ENCODE measurements at regions not wholly inside any gene's neighbourhood (a gene's known extent, or its start where the extent isn't known, plus 50 kb on each side); places are given as distances from the start of the nearest gene placed in this dataset.

DNA sequence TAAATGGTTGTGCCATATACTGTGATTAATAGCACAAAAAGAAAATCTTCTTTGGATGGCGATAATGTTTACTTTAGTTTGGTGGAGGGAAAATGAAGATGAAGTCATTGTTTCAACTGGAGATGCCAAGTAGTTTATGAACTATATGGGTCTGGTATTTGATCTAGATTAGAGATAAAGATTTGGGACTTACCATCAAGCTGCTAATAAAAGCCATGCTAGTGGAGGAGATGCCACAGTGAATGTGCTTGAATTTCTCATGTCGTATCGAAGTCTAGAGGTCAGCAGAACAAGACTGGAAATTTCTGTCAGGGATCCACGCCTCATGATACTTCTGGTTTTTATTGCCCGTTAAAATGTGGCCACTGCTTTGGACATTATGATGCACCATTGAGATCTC is 742.0 kb downstream of the NCAM2 start:
- H3K9me3 Mint-ChIP-seq = peaks cover 41% of the 10 kb centered on the region
- H3K27me3 Mint-ChIP-seq (ENCODE audit: low read depth) = no peaks in the 10 kb centered on the region
- no peaks in the 10 kb centered on the region for H3K36me3 Mint-ChIP-seq (ENCODE audit: low read depth)
- intact Hi-C loops (cut with micrococcal nuclease) = no loop called here
- no peak for DNase-seq (ENCODE audit: low spot score)
- H3K27ac Mint-ChIP-seq = no peak overlapping the region
- H3K4me3 Mint-ChIP-seq (ENCODE audit: low read depth) = no peak overlapping the region
- no peaks in the 10 kb centered on the region for H3K4me1 Mint-ChIP-seq (ENCODE audit: low read depth)

DNA sequence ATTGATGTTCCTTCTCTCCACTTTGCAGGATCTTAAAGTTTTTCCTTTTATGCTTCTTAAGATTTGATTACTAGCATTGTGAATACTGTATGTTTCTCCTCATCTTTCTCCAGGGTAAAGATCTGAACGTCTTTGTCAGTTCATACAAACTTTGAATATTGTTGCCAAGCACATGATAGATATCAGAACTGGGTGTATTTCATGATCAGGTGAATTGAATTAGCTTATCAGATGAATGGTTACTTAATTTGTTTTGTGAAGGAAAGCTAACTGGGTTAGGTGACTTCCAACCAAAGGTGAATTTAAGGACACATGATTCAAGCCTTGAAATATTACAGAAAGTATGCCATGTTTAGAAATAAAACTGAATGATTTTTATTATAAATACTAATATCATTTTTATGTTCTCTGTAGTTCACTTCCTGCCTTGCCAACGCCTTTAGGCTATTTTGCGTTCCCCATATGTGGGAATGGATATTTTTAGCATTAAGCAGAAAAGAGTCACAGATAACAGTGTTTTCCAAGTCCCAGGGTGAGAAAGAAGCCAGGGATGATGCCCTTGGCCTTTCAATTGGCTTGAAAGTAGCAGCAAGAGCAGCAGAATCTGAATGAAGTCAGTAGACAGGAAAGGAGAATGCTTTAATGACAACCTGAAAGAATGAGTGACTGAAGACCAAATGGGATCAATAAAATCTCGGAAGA is 752.1 kb downstream of the NCAM2 start:
- DNase-seq (ENCODE audit: low spot score) = no peak
- intact Hi-C loops (cut with micrococcal nuclease) = no loop called here
- H3K36me3 Mint-ChIP-seq (ENCODE audit: low read depth) = no peaks in the 10 kb centered on the region
- H3K9me3 Mint-ChIP-seq = peaks cover 20% of the 10 kb centered on the region
- H3K4me3 Mint-ChIP-seq (ENCODE audit: low read depth) = no peak overlapping the region
- H3K27ac Mint-ChIP-seq = no peak overlapping the region
- H3K4me1 Mint-ChIP-seq (ENCODE audit: low read depth) = no peaks in the 10 kb centered on the region
- no peaks in the 10 kb centered on the region for H3K27me3 Mint-ChIP-seq (ENCODE audit: low read depth)

DNA sequence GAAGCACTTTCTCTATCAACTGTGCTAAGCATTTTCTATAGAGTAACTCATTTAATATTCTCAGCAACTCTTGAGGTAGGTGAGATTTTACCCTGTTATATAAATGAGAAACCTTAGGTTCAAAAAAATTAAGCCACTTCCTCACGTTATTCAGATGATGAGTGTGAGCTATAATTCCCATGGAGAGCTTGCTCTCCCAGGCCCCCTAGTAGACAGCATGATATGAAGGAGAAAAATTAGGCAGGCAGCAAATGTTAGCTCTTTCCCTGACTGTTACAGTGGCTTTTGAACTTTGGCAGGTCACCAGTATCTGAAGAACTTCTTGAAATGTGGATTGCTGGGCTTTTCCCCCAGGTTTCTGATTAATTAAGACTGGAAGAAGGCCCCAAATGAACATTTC is 753.1 kb downstream of the NCAM2 start:
- DNase-seq (ENCODE audit: low spot score) = no peak
- no peaks in the 10 kb centered on the region for H3K4me1 Mint-ChIP-seq (ENCODE audit: low read depth)
- H3K27me3 Mint-ChIP-seq (ENCODE audit: low read depth) = no peaks in the 10 kb centered on the region
- no peaks in the 10 kb centered on the region for H3K36me3 Mint-ChIP-seq (ENCODE audit: low read depth)
- H3K4me3 Mint-ChIP-seq (ENCODE audit: low read depth) = no peak overlapping the region
- intact Hi-C loops (cut with micrococcal nuclease) = no loop called here
- peaks cover 18% of the 10 kb centered on the region for H3K9me3 Mint-ChIP-seq
- no peak overlapping the region for H3K27ac Mint-ChIP-seq

DNA sequence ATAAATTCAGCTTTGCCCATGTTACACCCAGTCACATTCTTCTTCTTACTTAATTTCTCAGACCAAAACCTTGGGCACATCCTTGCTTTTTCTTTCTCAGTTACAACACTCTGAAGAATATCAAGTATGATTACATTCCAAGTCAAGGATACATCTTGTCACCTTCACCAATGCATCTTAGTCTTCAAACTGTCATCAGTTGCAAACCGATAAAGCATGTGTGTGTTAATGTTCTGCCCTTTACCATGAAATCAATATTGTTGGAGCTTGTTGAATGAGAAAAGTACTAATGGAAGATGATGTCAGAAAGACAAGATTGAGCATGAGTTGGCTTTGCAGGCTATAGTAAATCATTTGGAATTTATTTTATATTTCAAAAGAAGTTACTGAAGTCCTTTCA is 764.6 kb downstream of the NCAM2 start:
- Mint-ChIP-seq H3K27ac (no peak overlapping the region), H3K4me3 (ENCODE audit: low read depth) (no peak overlapping the region), H3K36me3 (ENCODE audit: low read depth) (no peaks in the 10 kb centered on the region), H3K4me1 (ENCODE audit: low read depth) (no peaks in the 10 kb centered on the region), H3K9me3 (peaks cover 19% of the 10 kb centered on the region), H3K27me3 (ENCODE audit: low read depth) (no peaks in the 10 kb centered on the region)
- intact Hi-C loops (cut with micrococcal nuclease) = no loop called here
- DNase-seq (ENCODE audit: low spot score) = no peak

DNA sequence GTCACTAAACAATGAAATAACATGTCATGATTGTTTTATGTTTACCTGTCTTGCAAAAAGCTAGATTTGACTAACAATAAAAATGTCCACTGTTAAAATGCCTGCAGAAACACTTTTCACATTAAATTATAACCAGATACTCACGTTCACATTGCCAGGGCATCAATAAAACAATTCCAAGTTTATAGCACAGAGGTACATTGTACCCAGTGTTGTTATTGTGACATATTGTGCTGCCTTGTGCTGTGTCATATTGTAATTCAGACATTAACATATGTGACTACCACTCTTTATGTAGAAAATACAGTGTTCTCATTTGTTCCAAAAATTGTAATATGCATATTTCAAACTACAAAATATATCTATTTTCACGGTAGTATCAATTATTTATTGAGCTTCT is 766.1 kb downstream of the NCAM2 start:
- Mint-ChIP-seq H3K36me3 (ENCODE audit: low read depth) (no peaks in the 10 kb centered on the region), H3K27me3 (ENCODE audit: low read depth) (no peaks in the 10 kb centered on the region)
- DNase-seq (ENCODE audit: low spot score) = no peak

DNA sequence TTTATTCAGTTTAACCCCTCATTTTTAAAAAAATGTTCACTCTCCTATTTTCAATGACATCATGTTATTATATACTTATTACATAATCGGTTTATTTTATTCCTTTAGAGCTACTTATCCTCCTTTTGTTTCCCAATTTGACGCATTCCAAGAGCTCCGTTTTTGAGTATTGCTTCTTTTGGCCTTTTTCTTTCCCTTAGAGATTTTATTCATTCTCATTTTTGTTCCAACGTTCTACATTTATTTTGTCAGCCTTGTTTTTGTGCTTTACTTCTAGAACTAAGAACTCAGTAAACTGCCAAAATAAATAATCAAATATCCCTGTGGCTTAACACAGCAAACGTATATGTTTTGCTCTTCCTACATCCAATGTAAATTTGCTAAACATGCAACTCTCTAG is 769.1 kb downstream of the NCAM2 start:
- Mint-ChIP-seq H3K9me3 (peaks cover 16% of the 10 kb centered on the region), H3K36me3 (ENCODE audit: low read depth) (no peaks in the 10 kb centered on the region), H3K27me3 (ENCODE audit: low read depth) (no peaks in the 10 kb centered on the region), H3K27ac (no peak overlapping the region), H3K4me1 (ENCODE audit: low read depth) (no peaks in the 10 kb centered on the region), H3K4me3 (ENCODE audit: low read depth) (no peak overlapping the region)
- intact Hi-C loops (cut with micrococcal nuclease) = no loop called here
- DNase-seq (ENCODE audit: low spot score) = no peak

More for the DNA sequence above, 766.1 kb downstream of the NCAM2 start:
- no peak overlapping the region for H3K27ac Mint-ChIP-seq
- H3K4me3 Mint-ChIP-seq (ENCODE audit: low read depth) = no peak overlapping the region
- intact Hi-C loops (cut with micrococcal nuclease) = no loop called here
- peaks cover 12% of the 10 kb centered on the region for H3K9me3 Mint-ChIP-seq
- no peaks in the 10 kb centered on the region for H3K4me1 Mint-ChIP-seq (ENCODE audit: low read depth)

DNA sequence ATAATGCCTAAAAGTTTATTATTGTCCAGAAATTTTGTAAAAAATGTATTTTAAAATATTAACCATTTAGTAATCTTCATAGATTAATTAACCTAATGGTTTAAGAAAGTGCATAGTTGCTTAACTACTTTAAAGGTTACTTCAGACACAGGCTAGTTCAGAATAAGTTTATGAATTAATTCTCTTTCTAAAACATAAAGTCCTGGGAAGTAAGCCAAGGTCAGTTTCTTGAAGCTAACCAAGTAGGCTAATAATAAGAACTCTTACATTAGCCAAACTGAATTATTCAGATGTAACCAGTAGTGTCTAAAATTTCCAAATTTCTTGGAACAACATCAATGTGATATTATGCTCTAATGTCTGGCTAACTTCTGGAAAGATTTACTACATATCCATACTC is 790.4 kb downstream of the NCAM2 start:
- intact Hi-C loops (cut with micrococcal nuclease) = no loop called here
- peaks cover 39% of the 10 kb centered on the region for H3K9me3 Mint-ChIP-seq
- H3K27ac Mint-ChIP-seq = no peak overlapping the region
- DNase-seq (ENCODE audit: low spot score) = no peak
- no peaks in the 10 kb centered on the region for H3K4me1 Mint-ChIP-seq (ENCODE audit: low read depth)
- H3K36me3 Mint-ChIP-seq (ENCODE audit: low read depth) = no peaks in the 10 kb centered on the region
- no peaks in the 10 kb centered on the region for H3K27me3 Mint-ChIP-seq (ENCODE audit: low read depth)
- no peak overlapping the region for H3K4me3 Mint-ChIP-seq (ENCODE audit: low read depth)

DNA sequence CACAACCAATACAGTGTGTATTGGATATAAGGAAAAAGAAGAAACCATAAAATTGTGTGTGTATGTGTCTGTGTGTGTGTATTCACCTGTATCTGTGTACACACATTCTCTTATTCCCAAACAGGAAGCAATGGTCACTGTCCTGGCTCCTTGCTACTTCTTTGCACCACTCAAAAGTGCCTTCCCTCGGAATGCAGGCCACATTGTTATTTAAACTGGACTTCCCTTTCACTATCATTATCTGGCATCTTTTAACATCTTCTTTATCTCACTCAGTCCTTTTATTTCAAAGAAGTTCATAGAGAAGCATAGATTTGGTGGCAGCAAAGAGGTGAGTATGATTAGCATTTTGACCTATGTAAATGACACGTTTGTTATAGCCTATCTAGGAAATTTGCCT is 803.7 kb downstream of the NCAM2 start:
- no peaks in the 10 kb centered on the region for H3K27me3 Mint-ChIP-seq (ENCODE audit: low read depth)
- H3K4me3 Mint-ChIP-seq (ENCODE audit: low read depth) = no peak overlapping the region
- DNase-seq (ENCODE audit: low spot score) = no peak
- H3K27ac Mint-ChIP-seq = no peak overlapping the region
- H3K9me3 Mint-ChIP-seq = peaks cover 37% of the 10 kb centered on the region
- no peaks in the 10 kb centered on the region for H3K4me1 Mint-ChIP-seq (ENCODE audit: low read depth)
- no peaks in the 10 kb centered on the region for H3K36me3 Mint-ChIP-seq (ENCODE audit: low read depth)
- intact Hi-C loops (cut with micrococcal nuclease) = no loop called here

DNA sequence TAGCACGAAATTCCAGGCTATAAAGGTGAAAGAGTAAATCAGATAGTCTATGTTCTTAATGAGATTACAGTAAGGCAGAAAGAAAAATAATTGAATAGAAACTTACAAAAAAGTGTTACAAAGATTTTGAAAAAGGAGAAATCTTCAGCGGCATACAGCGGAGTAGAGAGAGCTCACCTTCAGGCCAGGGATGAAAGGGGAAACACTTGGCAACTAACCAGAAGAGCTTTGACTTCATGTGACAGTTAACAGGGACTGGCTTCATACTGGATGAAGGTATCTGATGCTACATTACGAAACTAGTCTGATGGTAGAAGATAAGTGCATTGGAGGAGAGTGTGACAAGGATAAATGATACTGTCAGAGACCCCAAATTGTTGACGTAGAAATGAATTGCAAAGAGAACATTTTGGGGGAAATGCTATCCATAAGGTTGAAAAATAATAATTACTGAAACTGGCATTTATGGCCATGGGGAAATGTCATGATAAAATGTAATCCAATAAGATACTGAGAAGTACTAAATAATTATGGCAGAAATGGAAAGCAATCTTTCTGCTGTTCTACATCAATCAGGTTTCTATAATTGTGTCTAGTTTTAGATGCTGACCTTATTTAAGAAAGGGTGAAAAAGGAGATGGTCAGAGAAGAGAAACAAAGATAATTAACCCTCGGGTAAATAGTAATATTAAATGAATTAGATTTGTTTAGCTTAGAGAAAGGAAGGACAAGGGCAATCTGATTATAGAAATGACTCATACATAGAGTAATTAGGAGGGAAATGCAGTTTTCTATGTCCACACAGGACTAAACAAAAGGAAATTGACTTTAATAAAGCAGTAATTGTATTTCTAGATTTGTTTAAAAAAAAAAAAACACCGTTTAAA is 808.7 kb downstream of the NCAM2 start:
- Mint-ChIP-seq H3K4me1 (ENCODE audit: low read depth) (no peaks in the 10 kb centered on the region), H3K9me3 (peaks cover 41% of the 10 kb centered on the region), H3K27ac (no peak overlapping the region), H3K4me3 (ENCODE audit: low read depth) (no peak overlapping the region), H3K27me3 (ENCODE audit: low read depth) (no peaks in the 10 kb centered on the region), H3K36me3 (ENCODE audit: low read depth) (no peaks in the 10 kb centered on the region)
- intact Hi-C loops (cut with micrococcal nuclease) = no loop called here
- DNase-seq (ENCODE audit: low spot score) = no peak

DNA sequence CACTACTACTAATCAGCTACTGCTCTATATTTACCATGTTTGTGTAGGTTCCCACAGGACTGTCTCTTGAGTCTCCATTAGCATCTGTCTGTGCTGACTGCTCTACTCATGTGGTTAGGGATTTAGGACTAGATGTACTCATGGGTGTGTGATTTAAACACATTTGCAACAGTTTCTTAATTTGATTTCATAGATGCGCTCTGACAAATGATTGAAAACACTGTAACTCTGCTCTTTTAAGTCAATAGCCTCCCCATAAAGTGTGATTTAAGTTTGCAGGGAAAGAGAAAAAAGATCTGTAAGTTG is 809.3 kb downstream of the NCAM2 start:
- H3K9me3 Mint-ChIP-seq = peaks cover 46% of the 10 kb centered on the region
- no peaks in the 10 kb centered on the region for H3K27me3 Mint-ChIP-seq (ENCODE audit: low read depth)
- no peak overlapping the region for H3K4me3 Mint-ChIP-seq (ENCODE audit: low read depth)
- no peak overlapping the region for H3K27ac Mint-ChIP-seq
- DNase-seq (ENCODE audit: low spot score) = no peak
- intact Hi-C loops (cut with micrococcal nuclease) = no loop called here
- H3K4me1 Mint-ChIP-seq (ENCODE audit: low read depth) = no peaks in the 10 kb centered on the region
- no peaks in the 10 kb centered on the region for H3K36me3 Mint-ChIP-seq (ENCODE audit: low read depth)

DNA sequence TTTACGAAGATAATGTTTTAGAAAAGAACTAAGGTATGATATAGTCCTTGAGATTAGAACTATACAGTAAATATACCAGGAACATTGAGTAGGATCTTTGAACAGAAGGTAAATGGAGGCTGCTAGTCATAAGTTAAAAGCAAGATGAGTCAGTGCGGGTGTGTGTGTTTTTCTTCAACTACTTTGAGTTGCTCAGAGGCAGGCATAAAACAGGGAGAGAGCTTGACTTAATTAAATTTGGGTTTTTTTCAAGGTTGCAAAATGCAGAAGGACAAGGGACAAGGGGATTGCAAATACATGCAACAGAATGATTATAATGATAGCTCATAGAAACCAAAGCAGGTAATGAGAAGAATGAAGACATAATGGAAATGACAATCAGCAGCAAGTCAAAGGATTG is 815.1 kb downstream of the NCAM2 start:
- Mint-ChIP-seq H3K27me3 (ENCODE audit: low read depth) (no peaks in the 10 kb centered on the region), H3K4me1 (ENCODE audit: low read depth) (no peaks in the 10 kb centered on the region), H3K27ac (no peak overlapping the region), H3K36me3 (ENCODE audit: low read depth) (no peaks in the 10 kb centered on the region), H3K9me3 (peaks cover 15% of the 10 kb centered on the region), H3K4me3 (ENCODE audit: low read depth) (no peak overlapping the region)
- intact Hi-C loops (cut with micrococcal nuclease) = no loop called here
- DNase-seq (ENCODE audit: low spot score) = no peak

DNA sequence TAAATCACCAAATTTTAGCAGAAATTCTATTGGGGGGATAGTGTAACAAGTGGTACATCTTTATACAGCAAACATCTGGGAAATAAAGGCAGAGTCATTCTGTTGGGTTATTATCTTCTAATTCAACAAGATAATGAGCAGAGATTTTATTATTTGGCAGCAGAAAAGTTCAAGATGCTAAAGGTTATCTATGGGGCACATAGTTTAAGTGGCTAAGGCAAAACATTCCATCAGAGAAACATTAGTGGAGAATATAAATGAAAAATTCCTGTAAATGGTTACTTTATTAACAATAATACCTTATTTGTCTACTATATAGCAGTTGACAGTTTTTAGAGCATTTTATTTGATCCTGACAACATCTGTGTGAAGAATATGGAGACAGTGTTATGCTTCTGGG is 815.7 kb downstream of the NCAM2 start:
- H3K27ac Mint-ChIP-seq = no peak overlapping the region
- DNase-seq (ENCODE audit: low spot score) = no peak
- H3K36me3 Mint-ChIP-seq (ENCODE audit: low read depth) = no peaks in the 10 kb centered on the region
- H3K4me3 Mint-ChIP-seq (ENCODE audit: low read depth) = no peak overlapping the region
- H3K27me3 Mint-ChIP-seq (ENCODE audit: low read depth) = no peaks in the 10 kb centered on the region
- intact Hi-C loops (cut with micrococcal nuclease) = no loop called here
- H3K4me1 Mint-ChIP-seq (ENCODE audit: low read depth) = no peaks in the 10 kb centered on the region
- H3K9me3 Mint-ChIP-seq = peaks cover 12% of the 10 kb centered on the region

DNA sequence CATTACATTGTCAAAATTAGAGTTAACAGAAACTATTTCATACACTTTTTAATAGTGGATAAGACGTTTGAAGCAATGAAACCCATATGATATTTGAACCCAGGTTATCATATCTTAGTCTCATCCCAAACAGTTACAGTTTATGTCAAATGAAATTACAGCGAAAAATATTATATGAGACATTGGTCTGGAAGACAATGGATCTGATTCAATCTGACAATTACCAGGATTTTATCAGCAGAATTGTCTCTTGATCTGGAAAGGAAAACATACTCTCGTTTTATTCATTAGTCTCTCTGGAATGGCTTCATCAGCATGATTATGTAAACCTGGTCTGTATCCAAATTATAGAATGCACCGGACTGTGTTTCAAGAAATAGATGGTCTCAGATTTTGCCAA is 818.6 kb downstream of the NCAM2 start:
- Mint-ChIP-seq H3K4me1 (ENCODE audit: low read depth) (no peaks in the 10 kb centered on the region), H3K9me3 (peaks cover 28% of the 10 kb centered on the region), H3K36me3 (ENCODE audit: low read depth) (no peaks in the 10 kb centered on the region), H3K27ac (no peak overlapping the region), H3K27me3 (ENCODE audit: low read depth) (no peaks in the 10 kb centered on the region), H3K4me3 (ENCODE audit: low read depth) (no peak overlapping the region)
- intact Hi-C loops (cut with micrococcal nuclease) = no loop called here
- no peak for DNase-seq (ENCODE audit: low spot score)
